Pulmonary artery endothelial cell (primary cell): ENCODE measurements at regions not wholly inside any gene's neighbourhood (a gene's known extent, or its start where the extent isn't known, plus 50 kb on each side); places are given as distances from the start of the nearest gene placed in this dataset.
"Not testable (repeated sequence)": the region's sequence is repeated elsewhere in the genome, so short reads cannot be mapped to it uniquely, and the experiment has no call there.

Experiments
- DNase-seq: peaks from one replicate; pipeline ENCODE4 v3.0.0-alpha.2; 2011; ENCODE audit warnings: low read depth, low spot score

DNA sequence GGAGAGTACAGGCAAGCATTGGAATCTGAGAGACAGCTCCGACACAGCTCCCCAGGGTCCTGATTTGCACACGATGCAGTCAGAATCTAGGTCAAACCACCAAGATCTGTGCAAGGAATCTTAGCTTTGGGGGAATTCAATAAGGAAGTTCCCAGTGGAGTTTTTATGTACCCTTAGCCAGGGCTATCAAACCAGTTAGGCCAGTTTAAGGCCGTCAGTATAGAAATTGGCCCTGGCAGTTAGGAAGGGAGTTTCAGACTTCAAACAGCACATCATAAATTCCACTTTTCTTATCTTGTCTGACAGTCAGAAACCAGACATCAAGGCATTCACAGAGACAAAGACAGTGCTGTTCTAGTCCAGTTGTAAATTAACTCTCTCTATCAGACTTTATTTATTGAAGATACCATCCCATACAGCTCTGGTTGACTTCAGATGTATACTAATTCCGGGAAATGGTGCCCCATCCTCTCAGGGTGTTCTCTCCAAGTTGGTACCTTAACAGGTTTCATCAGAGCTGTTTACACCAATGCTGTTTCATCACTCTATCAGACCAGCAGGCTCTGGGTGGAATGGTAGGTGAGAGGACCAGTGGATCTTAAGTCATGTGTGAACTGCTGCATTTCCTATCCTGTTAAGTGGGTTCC, 157.5 kb upstream of the ATF7IP start:
- DNase-seq, result no peak

DNA sequence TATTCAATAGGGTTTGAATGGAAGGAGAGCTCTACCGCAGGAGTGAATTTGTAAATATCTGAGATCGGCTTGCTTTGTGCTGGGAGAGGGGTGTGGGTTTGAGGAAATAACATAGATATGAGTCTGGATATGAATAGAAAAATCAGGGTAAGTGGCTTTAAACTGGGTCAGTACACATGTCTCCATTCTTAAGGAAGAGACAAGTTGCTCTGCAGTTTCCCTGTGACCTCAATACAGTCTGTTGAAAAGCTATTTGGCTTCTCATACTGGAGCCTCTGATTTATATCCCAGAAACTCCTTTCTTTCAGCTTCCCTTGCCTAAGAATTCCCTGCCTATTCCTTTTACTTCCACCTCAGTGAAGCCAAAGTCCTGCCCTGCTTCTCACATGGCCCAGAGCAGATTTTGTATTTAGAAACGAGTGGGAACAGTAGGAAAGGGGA, 153.5 kb upstream of the ATF7IP start:
- no peak for DNase-seq

DNA sequence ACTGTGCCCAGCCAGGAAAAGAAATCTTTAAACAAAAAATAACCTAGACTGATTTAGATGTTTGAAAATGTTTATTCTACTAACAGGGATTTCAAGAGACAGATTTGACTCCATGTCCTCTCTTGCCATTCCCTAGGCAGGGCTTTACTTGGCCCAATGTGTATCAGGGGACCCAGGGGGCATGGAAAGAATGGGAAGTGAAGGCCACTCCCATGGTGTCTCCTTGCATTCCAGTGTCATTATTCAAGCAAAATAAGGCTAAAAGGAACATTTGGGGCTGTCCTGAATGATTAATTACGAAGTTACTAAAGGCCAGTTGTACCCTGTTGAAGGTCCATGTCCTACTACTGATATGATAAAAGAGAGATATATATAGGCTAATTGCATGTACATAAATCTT, 151.9 kb upstream of the ATF7IP start:
- no peak for DNase-seq

DNA sequence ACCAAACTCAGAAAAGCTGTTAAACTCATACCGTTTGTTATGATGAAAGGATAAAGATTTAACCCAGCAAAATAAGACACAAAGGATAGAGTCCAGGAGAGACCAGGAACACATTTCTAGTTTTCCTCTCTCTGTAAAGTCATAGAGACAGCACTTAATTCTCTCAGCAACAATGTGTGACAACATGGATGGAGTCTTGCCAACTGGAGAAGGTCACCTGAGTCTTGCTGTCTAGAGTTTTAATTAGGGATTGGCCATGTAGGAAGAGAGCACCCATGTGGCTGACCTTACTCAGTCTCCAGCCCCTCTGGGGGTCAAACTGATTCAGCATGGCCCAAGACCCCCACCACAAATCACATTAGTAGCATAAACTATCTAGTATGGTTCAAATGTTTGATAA, 151.0 kb upstream of the ATF7IP start:
- no peak for DNase-seq

DNA sequence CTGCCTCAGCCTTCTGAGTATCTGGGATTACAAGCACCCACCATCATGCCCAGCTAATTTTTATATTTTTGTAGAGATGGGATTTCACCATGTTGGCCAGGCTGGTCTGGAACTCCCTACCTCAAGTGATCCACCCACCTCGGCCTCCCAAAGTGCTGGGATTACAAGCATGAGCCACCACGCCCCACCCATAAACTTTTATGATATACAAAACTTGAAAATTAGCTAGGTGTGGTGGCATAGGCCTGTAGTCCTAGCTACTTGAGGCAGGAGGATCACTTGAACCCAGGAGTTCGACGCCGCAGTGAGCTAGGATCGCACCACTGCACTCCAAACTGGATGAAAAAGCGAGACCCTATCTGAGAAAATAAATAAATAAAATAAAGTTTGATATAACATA, 149.5 kb upstream of the ATF7IP start:
- DNase-seq, result not testable (repeated sequence)

DNA sequence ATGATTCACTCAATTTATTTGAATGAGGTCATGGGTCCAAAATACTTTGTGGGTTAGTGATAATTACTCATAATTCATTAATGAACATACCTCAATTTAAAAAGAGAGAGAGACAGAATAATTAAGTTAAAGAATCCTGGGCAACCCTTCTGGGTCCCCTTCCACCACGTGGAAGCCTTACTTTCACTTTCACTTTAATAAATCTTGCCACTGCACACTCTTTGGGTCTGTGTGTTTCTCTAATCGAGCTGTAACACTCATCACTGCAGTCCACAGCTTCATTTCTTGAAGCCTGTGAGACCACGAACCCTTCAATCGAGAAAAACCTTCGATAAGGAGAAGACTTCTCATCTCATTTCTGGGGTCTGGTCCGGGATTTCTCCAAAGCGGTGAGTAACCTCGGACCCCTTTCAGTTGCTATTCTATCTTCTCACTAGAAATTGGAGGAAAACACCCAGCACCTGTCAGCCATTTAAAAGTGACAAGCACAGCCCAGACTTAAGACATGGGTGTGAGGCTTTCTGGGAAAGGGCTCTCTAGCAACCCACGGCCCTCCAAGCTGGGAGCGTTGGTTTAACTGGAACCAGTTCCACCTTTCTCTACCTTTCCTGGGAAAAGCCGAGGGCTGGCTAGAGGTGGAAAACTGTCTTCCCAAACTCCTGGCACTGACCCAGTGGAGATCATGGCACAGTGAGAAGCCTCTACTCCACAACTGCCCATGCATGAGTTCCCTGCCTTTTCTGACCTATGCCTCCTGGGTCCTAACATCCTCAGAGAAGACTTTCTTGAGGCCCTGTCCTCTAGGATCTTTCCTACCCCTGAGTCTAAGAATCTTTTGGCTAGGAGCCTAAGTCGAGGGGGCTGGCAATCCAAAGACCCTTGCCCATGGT, 148.8 kb upstream of the ATF7IP start:
- DNase-seq, result no peak

DNA sequence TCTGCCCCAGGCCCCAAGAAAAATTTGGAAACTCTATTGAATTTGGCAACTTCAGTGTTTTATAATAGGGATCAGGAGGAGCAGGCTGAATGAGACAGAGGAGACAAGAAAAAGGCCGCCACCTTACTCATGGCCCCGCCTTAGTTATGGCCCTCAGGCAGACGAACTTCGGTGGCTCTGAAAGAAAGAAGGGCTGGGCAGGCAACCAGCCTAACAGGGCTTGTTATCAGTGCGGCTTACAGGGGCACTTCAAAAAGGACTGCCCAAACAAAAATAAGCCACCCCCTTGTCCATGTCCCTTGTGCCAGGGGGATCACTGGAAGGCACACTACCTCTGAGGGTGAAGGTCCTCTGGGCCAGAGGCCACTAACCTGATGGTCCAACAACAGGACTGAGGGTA, 146.3 kb upstream of the ATF7IP start:
- DNase-seq, result no peak

DNA sequence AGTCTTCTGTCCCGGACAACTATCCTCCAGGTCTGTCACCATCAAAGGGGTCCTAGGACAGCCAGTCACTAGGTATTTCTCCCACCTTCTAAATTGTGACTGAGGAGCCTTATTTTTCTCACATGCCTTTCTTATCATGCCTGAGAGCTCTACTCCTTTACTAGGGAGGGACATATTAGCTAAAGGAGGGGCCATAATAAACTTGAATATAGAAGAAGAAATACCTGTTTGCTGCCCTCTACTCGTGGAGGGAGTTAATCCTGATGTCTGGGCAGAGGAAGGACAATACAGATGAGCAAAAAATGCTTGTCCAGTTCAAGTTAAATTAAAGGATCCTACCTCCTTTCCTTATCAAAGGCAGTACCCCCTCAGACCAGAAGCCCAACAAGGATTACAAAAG, 145.8 kb upstream of the ATF7IP start:
- DNase-seq, result not testable (repeated sequence)

DNA sequence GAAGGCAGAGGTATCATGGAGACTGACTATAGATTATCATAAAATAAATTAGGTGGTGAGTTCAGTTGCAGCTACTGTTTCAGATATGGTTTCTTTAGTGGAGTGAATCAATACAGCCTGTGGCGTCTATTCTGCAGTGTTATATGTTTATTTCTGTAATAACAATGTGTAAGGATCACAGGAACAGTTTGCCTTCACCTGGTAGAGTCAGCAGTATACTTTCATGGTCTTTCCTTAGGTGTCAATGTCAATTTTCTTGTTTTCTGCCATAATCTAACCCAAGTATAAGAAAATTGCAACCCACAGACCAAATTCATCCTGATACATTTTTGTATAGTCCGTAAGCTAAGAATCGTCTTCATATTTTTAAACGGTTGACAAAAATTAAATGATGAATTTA, 140.4 kb upstream of the ATF7IP start:
- DNase-seq, result no peak

DNA sequence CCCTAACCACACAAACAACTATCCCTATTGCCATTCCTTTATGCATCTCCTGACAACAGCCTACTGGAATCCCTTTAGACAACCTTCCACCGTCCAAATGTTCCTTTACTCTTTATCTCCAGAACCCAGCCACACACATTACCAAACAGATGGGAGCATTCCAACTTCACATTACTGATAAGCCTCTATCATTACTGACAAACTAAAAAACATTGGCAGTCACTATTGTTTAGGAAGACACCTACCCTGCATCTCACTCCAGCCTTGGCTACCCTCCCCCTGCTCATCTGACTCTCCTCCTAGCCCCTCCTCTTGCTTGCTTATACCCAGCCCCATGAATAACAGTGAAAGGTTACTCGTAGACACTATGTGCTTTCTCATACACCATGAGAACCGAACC, 130.3 kb upstream of the ATF7IP start:
- DNase-seq, result not testable (repeated sequence)

DNA sequence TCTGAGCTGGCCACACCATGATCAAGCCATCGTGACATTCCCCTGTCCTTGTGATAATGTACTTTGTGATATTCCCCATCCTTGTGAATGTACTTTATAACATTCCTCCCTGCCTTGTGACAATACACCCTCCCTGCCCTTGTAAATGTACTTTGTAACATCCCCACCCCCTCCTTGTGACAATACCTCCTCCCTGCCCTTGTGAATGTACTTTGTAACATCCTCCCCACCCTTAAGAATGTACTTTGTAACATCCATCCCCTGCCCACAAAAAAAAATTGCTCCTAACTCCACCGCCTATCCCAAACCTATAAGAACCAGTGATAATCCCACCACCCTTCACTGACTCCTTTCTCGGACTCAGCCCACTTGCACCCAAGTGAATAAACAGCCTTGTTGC, 128.8 kb upstream of the ATF7IP start:
- not testable (repeated sequence) for DNase-seq

DNA sequence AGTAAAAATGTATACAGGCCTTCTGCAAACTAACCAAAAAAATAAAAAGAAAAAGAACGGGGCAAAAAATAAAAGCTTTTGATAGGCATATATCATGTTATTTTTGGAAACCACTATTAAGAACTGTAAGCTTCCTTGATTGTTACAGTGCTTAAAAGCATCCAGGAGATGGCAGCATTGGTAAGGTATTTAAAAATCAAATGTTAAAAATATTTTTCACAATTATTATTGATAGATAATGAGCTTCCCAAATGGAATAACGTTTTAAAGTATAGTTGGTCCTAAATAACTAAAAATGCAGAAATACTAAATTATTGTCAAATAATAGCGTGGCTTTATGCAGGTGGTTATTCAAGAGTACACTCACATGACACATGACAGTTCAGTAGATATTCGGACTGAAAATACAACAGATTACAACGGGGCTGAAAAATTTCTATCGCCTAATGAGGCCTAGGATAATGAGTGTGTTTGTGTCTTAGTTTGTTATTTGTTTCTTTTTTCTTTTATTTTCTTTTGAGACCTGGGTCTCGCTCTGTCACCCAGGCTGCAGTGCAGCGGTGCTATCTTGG, 127.2 kb upstream of the ATF7IP start:
- DNase-seq, result no peak

DNA sequence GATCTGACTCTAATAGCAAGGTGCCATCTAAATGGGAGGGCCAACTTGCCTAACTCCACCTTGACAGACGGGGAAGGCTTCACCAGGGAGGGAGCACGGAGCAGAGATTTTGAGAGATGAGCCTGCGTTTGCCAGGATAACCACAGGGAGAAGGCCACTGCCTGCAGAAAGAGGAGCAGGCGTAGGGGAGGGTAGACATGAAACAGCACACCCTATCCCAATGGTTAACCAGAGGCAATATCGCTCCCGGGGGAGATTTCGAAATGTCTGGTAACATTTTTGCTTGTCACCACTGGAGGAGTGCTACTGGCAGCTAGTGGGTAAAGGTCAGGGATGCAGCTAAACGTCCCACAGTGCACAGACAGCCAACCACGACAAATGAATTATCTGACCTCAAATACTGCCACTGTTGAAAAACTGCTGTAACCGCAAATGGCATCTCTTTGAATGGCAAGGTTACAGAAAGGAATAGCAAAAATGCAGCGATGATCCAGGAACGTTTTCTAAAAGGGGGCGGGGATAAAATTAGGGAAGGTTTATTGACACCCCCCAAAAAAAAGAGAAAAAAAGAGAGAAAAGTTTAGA, 126.0 kb upstream of the ATF7IP start:
- no peak for DNase-seq

DNA sequence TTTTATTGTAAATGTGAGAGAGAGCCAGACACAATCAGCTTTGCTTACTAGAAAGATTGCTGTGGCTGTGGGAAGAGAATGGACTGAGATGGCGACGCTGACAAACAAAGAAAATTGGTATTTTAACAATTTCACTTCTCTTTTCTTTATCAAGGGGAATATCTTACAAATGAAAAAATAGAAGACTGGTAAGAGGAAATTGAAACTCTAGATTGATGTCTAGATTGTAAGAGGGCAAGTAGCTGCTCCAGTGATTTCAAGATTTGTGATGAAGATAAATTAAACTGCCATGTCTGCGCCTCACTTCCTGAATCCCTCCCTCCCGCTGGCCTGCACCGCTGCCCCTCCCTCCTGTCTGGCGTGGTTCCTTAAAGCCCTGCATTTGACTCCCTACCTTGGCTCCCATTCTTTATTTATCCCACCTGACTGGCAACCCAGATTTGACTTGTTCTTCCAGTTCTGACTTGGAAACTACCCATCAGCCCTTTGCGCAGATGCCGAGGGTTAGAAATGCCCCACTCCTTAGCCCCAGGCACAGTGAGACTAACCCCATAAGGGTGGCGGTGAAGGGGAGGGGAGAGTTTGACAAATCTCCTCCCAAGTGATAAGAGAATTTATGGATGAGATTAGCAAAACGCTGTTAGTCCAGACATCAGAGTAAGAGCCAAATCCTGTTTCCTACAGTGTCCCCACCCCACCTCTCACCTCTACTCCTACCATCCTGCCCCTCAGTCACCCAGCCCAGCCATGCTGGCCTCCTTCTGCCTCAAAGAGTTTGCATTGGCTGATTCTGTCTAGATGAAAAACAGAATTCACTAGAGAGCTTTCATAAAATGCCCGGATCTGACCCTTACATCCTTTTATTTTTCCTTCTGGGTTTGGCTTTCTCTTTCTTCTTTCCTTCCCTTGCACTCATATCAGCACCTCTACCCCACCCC, 125.3 kb upstream of the ATF7IP start:
- DNase-seq, result no peak

DNA sequence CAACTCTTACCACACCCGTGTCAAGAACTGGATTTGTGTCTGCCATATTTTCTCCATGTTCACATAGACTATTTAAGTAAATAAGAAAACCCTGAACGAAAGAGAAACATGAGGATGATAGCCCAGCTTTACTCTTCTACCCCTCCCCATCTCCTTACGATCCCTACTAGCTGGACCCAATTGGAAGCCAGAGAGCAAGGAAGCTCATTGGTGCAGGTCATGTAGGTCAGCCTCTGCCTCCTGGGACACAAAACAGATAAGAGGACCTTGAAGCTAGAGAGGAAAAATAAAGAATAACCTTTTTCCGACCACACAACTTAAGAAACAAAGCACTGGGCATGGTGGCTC, 124.6 kb upstream of the ATF7IP start:
- DNase-seq, result no peak

DNA sequence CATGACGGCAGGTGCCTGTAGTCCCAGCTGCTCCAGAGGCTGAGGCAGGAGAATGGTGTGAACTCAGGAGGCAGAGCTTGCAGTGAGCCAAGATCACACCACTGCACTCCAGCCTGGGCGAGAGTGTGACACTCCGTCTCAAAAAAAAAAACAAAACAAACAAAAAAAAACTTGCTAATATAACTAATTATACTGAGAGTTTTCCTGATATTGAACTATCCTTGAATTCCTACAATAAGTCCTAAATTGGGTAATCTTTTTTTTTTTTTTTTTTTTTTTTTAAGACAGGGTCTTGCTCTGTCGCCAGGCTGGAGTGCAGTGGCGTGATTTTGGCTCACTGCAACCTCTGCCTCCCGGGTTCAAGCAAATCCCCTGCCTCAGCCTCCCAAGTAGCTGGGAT, 122.7 kb upstream of the ATF7IP start:
- not testable (repeated sequence) for DNase-seq

DNA sequence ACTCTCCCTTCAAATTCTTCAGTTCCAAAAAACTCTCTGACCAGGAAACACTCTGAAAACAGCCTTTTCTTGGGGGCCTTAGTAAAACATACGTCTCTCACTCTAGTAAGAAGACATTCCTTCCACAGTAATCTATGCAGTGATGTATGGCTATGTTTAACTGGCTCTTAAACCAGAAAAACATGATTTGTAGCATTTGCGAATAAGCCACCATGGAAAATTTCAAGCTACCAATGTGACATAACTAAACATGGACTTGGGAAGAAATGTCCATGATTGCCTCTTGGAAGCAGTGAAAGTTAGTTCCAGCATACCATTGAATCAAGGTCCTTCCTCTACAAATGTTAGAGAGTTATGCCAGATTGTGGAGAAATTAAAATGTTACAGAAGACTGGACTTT, 121.5 kb upstream of the ATF7IP start:
- no peak for DNase-seq

DNA sequence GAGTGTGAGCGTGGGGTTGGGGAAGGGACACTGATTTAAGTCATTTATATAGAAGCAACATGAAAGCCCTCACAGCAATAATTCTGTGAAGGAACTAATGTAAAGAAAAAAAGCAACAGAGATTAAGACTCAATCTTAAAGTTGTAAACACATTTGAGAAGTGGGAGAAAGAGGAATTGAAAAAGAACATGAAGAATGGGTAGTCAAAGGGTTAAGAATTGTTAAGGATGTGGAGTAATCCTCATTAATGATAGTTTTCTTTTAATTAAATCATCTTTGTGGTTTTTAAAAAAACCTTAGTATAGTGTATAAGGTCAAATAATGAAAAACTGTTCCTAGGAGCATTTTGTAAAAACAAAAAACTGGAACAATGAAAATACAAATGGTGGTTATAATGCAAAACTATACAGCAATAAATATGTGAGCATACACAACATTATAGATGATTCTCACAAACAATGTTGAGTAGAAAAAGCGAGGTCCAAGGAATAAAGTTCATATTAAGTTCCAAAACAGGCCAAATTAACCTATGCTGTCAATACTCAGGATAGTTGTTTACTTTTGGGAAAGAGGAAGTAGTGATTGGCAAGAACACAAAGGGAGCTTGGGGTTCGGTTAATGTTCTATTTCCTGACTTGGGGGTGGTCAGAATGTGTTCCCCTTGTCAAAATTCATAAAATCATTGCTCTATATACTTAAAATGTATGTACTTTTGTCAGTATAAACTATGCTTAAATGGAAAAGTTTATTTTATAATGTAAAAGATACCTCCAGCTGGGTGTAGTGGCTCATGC, 120.4 kb upstream of the ATF7IP start:
- no peak for DNase-seq

DNA sequence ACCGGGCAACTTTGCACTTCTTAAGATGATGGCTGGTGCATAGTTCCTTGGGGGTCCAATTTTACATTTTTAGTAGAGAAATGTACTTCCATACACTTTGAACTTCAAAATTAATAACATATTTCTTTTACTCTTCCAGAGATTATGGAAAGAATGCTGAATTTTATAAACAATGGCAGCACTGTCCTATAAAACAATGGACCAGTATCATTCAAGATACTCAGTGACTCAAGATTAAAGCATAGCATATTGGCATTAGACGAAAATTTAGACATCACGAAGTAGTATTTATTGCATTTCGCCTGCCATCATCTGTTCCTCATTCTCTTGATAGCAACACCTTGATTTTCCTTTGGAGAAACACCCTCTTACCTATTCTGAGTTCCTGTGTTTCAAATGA, 118.3 kb upstream of the ATF7IP start:
- DNase-seq, result no peak

DNA sequence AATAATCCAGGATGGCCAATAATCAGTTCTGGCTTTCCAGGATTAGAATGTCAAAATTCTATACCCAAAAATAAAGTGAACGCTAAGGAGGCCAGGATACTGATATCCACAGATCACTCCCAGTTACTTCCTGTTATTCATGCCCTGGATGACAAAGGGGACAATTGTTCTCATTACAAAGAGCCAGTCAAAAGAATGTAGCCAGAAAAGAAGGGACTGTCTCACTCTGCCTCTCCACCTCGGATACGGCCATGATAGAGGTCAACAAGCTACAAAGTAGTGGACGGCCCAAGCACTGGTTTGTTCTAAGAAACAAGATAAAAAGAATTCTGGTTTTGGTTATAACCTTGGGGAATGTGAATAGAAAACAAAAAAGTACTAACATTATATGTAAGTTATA, 116.1 kb upstream of the ATF7IP start:
- no peak for DNase-seq
